ENCODE measurements at regions not wholly inside any gene's neighbourhood (a gene's known extent, or its start where the extent isn't known, plus 50 kb on each side); places are given as distances from the start of the nearest gene placed in this dataset.

DNA sequence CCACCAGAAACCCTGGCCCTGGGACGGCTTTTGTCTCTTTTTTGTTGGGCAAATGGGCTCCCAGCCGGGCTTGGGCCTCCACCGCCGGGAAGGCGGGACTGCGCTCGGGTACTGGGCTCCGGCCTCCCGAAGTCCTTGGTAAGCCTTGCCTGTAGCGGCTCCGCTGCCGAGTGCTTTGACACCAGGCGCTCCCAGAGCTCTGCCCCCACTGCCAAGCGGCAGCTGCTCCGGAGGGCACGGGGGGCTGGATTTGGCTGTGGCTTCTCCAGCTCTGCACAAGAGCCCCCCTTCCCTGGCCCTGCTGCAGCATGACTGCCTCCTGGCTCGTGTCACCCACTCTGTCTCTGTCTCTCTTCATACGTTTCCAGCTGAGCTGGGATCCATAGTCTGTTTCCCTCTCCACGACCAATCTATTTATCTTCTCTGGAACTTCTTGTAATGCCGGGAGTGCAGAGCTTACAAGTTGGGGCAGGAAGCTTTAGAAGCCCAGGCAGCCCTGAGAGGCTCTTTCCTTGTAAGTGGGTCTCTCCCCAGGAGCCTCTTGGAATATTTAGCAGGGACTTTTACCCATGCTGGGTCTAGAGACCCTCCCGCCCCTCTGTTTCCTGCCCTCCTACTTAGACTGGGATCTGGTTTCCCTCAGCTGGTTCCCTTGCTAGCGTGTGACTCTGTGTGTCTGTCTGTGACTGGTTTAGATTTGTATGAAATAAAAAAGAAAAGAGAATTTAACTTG is 246.9 kb upstream of the GSE1 start:
- DNase-seq = peak; percentile 52
- Mint-ChIP-seq H3K4me3 (peak overlapping the region in 1 of 2 experiments; percentile 34; a peak in 2 of 5 replicates), H3K9me3 (peaks cover 0 to 7% of the 10 kb centered on the region in 2 experiments; a peak in 3 of 5 replicates), H3K27me3 (ENCODE audit: low read depth) (peaks cover 64% of the 10 kb centered on the region), H3K36me3 (ENCODE audit: insufficient read depth in 1 of 3, low read depth in 3 of 3) (peaks cover 2 to 10% (median 3%) of the 10 kb centered on the region in 3 experiments; a peak in 3 of 7 replicates), H3K27ac (no peak overlapping the region), H3K4me1 (peaks cover 23 to 24% of the 10 kb centered on the region in 2 experiments)
- WGBS (ENCODE audit: extremely low coverage, insufficient read length, low lambda C conversion rate) = no CpG with 5 or more reads among the region's 22 CpGs
- Histone ChIP-seq H2BK5ac (ENCODE audit: insufficient read length, low read length) (no peak overlapping the region), H4K5ac (ENCODE audit: insufficient read length, low read depth, low read length) (no peak overlapping the region), H3K27me3 (ENCODE audit: insufficient read depth, low read length) (no peaks in the 10 kb centered on the region; the same call in 1 of the 2 replicates), H3K4ac (ENCODE audit: low read depth, low read length) (no peak overlapping the region), H3K23me2 (ENCODE audit: insufficient read length, low read depth, low read length, poor library complexity, severe bottlenecking) (no peaks in the 10 kb centered on the region), H4K20me1 (ENCODE audit: control insufficient read depth, insufficient read depth, insufficient read length) (no peaks in the 10 kb centered on the region), H2BK20ac (ENCODE audit: low read depth, low read length, poor library complexity, severe bottlenecking) (no peak overlapping the region), H3K23ac (ENCODE audit: insufficient read length, low read depth, low read length) (no peak overlapping the region), H3K9ac (ENCODE audit: extremely low read depth, insufficient read length, low read length) (no peak overlapping the region), H3K27ac (ENCODE audit: insufficient read length, low read depth, low read length) (no peak overlapping the region), H3K79me1 (ENCODE audit: insufficient read depth, low read depth, low read length, poor library complexity, severe bottlenecking) (no peaks in the 10 kb centered on the region), H2AK5ac (ENCODE audit: insufficient read length, low read length) (no peak overlapping the region), H2AFZ (ENCODE audit: low read length) (no peak overlapping the region), H4K91ac (ENCODE audit: insufficient read length, low read depth, low read length) (no peak overlapping the region), H3K4me2 (ENCODE audit: insufficient read depth, insufficient read length, low read length) (no peak overlapping the region), H3K18ac (ENCODE audit: insufficient read length, low read depth, low read length) (no peak overlapping the region), H3K14ac (ENCODE audit: insufficient read depth, low read length) (peak overlapping the region; percentile 55; the same call in 1 of the 2 replicates), H3K79me2 (ENCODE audit: insufficient read depth, low read length) (no peaks in the 10 kb centered on the region), H3K9me3 (ENCODE audit: control insufficient read depth, low read depth, low read length) (no peaks in the 10 kb centered on the region), H3K56ac (ENCODE audit: insufficient read length, low read depth, low read length) (no peak overlapping the region), H3T11ph (ENCODE audit: low read length) (no peak overlapping the region), H3K4me1 (ENCODE audit: insufficient read depth, low read length) (0 out of 2 replicates have a peak, but pooled peaks cover 4% of the 10 kb centered on the region), H2BK120ac (ENCODE audit: low read depth, low read length, poor library complexity, severe bottlenecking) (no peak overlapping the region), H2BK15ac (ENCODE audit: low read depth, low read length) (no peak overlapping the region), H4K8ac (replicated peaks; ENCODE audit: insufficient read length, low read depth, low read length) (no peak overlapping the region), H2BK12ac (ENCODE audit: insufficient read length, low read depth, low read length) (no peak overlapping the region)
- TF ChIP-seq, protein P1, sequence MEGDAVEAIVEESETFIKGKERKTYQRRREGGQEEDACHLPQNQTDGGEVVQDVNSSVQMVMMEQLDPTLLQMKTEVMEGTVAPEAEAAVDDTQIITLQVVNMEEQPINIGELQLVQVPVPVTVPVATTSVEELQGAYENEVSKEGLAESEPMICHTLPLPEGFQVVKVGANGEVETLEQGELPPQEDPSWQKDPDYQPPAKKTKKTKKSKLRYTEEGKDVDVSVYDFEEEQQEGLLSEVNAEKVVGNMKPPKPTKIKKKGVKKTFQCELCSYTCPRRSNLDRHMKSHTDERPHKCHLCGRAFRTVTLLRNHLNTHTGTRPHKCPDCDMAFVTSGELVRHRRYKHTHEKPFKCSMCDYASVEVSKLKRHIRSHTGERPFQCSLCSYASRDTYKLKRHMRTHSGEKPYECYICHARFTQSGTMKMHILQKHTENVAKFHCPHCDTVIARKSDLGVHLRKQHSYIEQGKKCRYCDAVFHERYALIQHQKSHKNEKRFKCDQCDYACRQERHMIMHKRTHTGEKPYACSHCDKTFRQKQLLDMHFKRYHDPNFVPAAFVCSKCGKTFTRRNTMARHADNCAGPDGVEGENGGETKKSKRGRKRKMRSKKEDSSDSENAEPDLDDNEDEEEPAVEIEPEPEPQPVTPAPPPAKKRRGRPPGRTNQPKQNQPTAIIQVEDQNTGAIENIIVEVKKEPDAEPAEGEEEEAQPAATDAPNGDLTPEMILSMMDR (conservative IDR thresholded peaks at IDR 0.05) = no peak

All from H9 (cell line).